GM12878 (cell line): ENCODE measurements at regions not wholly inside any gene's neighbourhood (a gene's known extent, or its start where the extent isn't known, plus 50 kb on each side); places are given as distances from the start of the nearest gene placed in this dataset.

Experiments used
- BRCA1 ChIP-seq: IDR thresholded peaks from 2 replicates; pipeline ENCODE4 v1.6.1; 2011; ENCODE audit warnings: low read depth, low read length, improper control_type of control experiment
- CEBPZ ChIP-seq: fragments of 150-350 bp; IDR thresholded peaks from 2 replicates; pipeline ENCODE4 v1.6.1; 2016; ENCODE audit warnings: low read depth, low read length
- E4F1 ChIP-seq: fragments of 450-650 bp; IDR thresholded peaks from 2 replicates; pipeline ENCODE4 v1.6.1; 2018; ENCODE audit warnings: borderline replicate concordance, mild to moderate bottlenecking; ENCODE audit not compliant: partially characterized antibody
- IRF4 ChIP-seq: IDR thresholded peaks from 2 replicates; pipeline ENCODE4 v1.6.1; 2011; ENCODE audit warnings: low read depth, low read length
- NR2C2 ChIP-seq: IDR thresholded peaks from 2 replicates; pipeline ENCODE4 v1.6.1; 2011; ENCODE audit warnings: borderline replicate concordance, low read depth; ENCODE audit not compliant: control insufficient read depth, insufficient read length
- RB1 ChIP-seq: fragments of 450-650 bp; formaldehyde crosslinking; IDR thresholded peaks from 2 replicates; pipeline ENCODE4 v1.6.1; 2017; ENCODE audit warnings: mild to moderate bottlenecking, borderline replicate concordance
- SP1 ChIP-seq: IDR thresholded peaks from one replicate; pipeline ENCODE4 v1.6.1; 2011; ENCODE audit warnings: low read depth, low read length
- SRF ChIP-seq, 2 experiments: IDR thresholded peaks; 2 replicates each; pipeline ENCODE4 v1.6.1; 2011; ENCODE audit warnings: low read depth in 2 of 2, low read length in 2 of 2, mild to moderate bottlenecking in 1 of 2, moderate library complexity in 1 of 2
- ZBTB4 ChIP-seq: fragments of 450-650 bp; formaldehyde crosslinking; IDR thresholded peaks from 2 replicates; pipeline ENCODE4 v1.4.0; 2022; ENCODE audit warnings: mild to moderate bottlenecking, moderate library complexity
- TF ChIP-seq, protein P1 (sequence below): fragments of 450-650 bp; IDR thresholded peaks from 2 replicates; pipeline ENCODE4 v1.6.1; 2017; ENCODE audit warnings: mild to moderate bottlenecking
- TF ChIP-seq, protein P2 (sequence below): fragments of 450-650 bp; formaldehyde crosslinking; IDR thresholded peaks from 2 replicates; pipeline ENCODE4 v1.5.0; 2022; ENCODE audit warnings: mild to moderate bottlenecking, missing genetic modification characterization

DNA sequence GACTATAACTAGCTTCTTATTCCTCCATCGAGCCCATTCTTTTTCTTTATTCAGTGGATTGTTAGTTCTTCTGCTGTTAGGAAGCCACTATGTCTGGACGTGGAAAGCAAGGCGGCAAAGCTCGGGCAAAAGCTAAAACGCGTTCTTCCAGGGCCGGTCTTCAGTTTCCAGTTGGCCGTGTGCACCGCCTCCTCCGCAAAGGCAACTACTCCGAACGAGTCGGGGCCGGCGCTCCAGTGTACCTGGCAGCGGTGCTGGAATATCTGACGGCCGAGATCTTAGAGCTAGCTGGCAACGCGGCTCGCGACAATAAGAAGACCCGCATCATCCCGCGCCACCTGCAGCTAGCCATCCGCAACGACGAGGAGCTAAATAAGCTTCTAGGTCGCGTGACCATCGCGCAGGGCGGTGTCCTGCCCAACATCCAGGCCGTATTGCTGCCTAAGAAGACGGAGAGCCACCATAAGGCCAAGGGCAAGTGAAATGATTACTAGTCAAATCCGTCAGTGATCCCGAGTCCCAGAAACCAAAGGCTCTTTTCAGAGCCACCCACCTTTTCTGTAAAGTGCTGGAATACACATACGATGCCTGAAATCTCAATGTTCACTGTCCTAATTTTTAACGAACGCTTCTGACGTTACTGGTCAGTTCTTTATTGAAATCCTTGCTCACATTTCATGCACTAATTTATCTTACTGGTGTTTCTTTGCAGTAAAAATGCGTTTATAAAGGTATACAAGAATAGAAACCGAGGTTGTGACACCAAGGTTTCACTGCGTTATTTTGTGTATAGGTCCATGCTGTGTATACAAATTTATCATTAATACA lies 129.9 kb downstream of the HFE start (continued):
- no peak for TF ChIP-seq E4F1
- TF ChIP-seq, protein P1, sequence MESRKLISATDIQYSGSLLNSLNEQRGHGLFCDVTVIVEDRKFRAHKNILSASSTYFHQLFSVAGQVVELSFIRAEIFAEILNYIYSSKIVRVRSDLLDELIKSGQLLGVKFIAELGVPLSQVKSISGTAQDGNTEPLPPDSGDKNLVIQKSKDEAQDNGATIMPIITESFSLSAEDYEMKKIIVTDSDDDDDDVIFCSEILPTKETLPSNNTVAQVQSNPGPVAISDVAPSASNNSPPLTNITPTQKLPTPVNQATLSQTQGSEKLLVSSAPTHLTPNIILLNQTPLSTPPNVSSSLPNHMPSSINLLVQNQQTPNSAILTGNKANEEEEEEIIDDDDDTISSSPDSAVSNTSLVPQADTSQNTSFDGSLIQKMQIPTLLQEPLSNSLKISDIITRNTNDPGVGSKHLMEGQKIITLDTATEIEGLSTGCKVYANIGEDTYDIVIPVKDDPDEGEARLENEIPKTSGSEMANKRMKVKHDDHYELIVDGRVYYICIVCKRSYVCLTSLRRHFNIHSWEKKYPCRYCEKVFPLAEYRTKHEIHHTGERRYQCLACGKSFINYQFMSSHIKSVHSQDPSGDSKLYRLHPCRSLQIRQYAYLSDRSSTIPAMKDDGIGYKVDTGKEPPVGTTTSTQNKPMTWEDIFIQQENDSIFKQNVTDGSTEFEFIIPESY, result no peak
- TF ChIP-seq SRF (IDR thresholded peaks at IDR 0.05; ENCODE audit: low read depth in 2 of 2, low read length in 2 of 2), result 0 out of 4 replicates have a peak, but pooled peaks of 1 of the 2 experiments have one; percentile 18
- TF ChIP-seq SP1, result no peak
- TF ChIP-seq RB1, result peak; percentile 28; the same call in 1 of the 2 replicates
- 0 out of 2 replicates have a peak, but pooled peaks have one; percentile 13 for TF ChIP-seq IRF4
- no peak for TF ChIP-seq NR2C2
- TF ChIP-seq CEBPZ, result no peak
- TF ChIP-seq, protein P2, sequence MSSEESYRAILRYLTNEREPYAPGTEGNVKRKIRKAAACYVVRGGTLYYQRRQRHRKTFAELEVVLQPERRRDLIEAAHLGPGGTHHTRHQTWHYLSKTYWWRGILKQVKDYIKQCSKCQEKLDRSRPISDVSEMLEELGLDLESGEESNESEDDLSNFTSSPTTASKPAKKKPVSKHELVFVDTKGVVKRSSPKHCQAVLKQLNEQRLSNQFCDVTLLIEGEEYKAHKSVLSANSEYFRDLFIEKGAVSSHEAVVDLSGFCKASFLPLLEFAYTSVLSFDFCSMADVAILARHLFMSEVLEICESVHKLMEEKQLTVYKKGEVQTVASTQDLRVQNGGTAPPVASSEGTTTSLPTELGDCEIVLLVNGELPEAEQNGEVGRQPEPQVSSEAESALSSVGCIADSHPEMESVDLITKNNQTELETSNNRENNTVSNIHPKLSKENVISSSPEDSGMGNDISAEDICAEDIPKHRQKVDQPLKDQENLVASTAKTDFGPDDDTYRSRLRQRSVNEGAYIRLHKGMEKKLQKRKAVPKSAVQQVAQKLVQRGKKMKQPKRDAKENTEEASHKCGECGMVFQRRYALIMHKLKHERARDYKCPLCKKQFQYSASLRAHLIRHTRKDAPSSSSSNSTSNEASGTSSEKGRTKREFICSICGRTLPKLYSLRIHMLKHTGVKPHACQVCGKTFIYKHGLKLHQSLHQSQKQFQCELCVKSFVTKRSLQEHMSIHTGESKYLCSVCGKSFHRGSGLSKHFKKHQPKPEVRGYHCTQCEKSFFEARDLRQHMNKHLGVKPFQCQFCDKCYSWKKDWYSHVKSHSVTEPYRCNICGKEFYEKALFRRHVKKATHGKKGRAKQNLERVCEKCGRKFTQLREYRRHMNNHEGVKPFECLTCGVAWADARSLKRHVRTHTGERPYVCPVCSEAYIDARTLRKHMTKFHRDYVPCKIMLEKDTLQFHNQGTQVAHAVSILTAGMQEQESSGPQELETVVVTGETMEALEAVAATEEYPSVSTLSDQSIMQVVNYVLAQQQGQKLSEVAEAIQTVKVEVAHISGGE (CRISPR knock-in tag), result no peak
- no peak for TF ChIP-seq BRCA1
- no peak; the same call in 1 of the 2 replicates for TF ChIP-seq ZBTB4
